Astrocyte of the spinal cord (primary cell): ENCODE measurements at regions not wholly inside any gene's neighbourhood (a gene's known extent, or its start where the extent isn't known, plus 50 kb on each side); places are given as distances from the start of the nearest gene placed in this dataset.

Experiments
- DNase-seq: peaks from one replicate; pipeline ENCODE4 v3.0.0; 2011; ENCODE audit warnings: low read depth, low spot score
- H3K4me3 ChIP-seq: 2 replicates; pipeline ENCODE4 v1.5.1; 2011; ENCODE audit warnings: low read depth, mild to moderate bottlenecking, low read length, moderate library complexity
- in situ Hi-C: cut with HindIII; loops from 2 replicates; pipeline ENCODE4 v1.10.0; 2017; ENCODE audit warnings: low sequenced_read_pairs
- TF ChIP-seq, protein P1 (sequence below): IDR thresholded peaks from 2 replicates; pipeline ENCODE4 v1.5.1; 2012; ENCODE audit warnings: low read depth, mild to moderate bottlenecking, low read length, inconsistent platforms

DNA sequence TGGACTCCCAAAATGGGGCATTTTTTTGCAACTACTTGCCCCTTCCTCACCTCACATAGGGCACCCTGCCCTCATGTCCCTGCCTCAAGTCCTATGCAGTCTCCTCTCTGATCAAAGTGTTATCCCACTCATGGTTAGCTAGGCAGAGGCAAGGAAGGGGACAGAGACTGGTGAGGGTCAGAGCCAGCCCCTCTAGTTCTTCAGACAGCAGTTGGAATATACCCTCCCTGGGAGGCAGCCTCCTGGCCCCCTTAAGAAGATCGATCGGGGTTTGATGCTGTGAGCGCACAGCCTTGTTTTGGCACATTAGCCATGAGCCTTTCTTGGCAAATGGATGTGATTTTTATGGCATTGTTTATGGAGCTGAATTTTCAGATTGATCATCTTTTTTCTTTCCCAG, 436.9 kb downstream of the BUD13 start:
- TF ChIP-seq, protein P1, sequence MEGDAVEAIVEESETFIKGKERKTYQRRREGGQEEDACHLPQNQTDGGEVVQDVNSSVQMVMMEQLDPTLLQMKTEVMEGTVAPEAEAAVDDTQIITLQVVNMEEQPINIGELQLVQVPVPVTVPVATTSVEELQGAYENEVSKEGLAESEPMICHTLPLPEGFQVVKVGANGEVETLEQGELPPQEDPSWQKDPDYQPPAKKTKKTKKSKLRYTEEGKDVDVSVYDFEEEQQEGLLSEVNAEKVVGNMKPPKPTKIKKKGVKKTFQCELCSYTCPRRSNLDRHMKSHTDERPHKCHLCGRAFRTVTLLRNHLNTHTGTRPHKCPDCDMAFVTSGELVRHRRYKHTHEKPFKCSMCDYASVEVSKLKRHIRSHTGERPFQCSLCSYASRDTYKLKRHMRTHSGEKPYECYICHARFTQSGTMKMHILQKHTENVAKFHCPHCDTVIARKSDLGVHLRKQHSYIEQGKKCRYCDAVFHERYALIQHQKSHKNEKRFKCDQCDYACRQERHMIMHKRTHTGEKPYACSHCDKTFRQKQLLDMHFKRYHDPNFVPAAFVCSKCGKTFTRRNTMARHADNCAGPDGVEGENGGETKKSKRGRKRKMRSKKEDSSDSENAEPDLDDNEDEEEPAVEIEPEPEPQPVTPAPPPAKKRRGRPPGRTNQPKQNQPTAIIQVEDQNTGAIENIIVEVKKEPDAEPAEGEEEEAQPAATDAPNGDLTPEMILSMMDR: no peak
- in situ Hi-C loops: no loop called here
- no peak for DNase-seq
- no peak overlapping the region for H3K4me3 ChIP-seq

DNA sequence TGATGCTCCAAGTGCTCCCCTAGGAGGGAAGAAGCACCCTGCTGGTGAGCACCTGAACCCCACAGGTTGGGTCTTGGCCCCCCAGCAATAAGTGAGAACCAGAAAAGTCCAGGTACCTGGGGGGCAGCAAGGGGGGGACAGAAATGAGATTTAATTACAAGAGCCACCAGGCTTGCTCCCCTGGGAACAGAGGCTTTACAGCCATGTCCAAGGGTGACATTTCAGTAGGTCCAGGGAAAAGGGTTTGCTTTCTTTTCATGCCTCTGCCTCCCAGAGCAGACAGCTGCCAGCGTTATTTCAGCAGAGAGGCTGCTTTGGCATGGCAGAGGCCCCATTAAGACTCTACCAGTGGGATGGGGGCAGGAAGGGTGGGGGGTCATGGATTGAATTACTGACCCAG, 437.7 kb downstream of the BUD13 start:
- TF ChIP-seq, protein P1: no peak
- no peak overlapping the region for H3K4me3 ChIP-seq
- no peak for DNase-seq
- in situ Hi-C loops: no loop called here

DNA sequence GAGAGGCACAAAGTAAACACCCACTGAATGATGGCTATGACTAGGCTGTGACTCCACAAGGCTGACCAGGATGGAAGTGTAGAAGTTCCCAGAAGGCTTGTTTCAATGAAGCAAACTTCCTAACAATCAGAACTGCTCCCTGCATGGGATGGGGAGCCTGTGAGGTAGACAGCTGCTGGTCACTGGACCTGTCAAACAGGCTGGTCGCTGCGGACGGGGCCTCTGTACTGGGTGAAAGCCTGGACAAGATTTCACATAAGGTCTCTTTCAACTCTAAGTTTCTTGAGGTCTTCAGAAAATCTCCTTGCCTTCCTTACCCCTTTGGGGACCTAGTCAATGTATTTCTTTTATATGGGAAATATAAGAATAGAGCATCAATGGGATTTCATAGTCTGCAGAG, 438.2 kb downstream of the BUD13 start:
- no peak overlapping the region for H3K4me3 ChIP-seq
- in situ Hi-C loops: no loop called here
- TF ChIP-seq, protein P1: no peak
- DNase-seq: no peak

DNA sequence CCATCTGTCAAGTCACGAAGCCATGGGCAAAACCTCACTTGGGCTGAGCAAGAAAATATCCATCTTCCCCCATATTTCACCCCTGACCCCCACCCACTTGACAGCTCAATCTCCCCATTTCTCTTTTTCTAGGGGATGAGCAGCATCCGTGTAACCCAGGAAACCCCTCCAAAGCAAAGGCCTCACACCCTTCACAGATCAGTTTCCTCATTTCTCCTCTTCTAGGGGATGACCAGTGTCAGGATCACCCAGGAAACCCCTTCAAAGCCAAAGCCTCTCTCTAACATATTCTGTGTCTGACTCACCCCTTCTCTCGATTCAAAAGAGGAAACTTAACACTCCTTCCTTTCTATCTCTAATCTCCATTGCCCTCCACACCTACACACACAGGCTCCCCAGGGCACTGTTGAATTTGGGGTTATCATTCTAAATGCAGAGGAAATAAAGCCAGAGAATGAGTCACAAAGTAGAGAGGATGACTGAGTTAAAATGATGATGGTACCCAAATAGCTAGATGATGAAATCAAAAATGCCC, 439.7 kb downstream of the BUD13 start:
- H3K4me3 ChIP-seq: no peak overlapping the region
- DNase-seq: no peak
- TF ChIP-seq, protein P1: no peak
- in situ Hi-C loops: no loop called here

DNA sequence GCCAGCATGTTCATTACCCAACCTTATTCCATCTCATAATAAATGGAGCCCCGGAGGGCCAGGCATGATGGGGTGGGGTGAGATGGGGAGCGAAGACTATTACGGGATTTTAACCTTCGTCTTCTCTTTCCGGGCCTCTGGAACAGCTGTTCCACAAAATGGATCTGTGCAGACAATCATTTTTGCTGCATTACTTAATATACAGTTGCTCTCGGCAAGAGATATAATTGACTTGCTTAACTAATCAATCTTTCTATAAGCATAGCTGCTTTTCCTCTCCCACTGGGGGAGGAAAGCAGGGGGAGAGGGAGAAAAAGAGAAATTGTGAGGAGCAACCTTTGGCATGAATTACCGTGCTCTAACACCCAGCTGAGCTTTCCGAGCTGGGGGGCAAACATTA, 440.4 kb downstream of the BUD13 start:
- in situ Hi-C loops: no loop called here
- no peak overlapping the region for H3K4me3 ChIP-seq
- TF ChIP-seq, protein P1: no peak
- DNase-seq: no peak

DNA sequence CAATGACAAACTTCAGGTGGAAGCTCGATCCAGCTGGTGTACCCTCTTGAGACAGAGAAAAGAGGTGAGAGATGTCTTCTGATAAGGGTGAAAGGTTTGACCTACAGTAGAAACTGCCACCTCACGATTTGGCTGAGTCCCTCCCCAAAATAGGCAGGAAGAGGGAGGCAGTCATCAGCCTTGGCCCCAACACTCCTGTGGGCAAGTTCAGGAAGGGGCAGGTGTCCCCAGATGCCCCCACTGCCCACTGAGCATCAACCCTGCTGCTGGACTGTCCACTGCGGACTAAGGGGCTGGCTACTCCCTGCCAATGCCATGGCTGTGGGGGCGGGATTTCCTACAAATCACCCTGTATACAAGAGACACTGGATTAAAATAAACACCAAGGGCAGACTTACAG, 441.4 kb downstream of the BUD13 start:
- TF ChIP-seq, protein P1: no peak
- no peak overlapping the region for H3K4me3 ChIP-seq
- DNase-seq: no peak
- in situ Hi-C loops: no loop called here
